Endothelial cell of umbilical vein (primary cell): ENCODE measurements at regions not wholly inside any gene's neighbourhood (a gene's known extent, or its start where the extent isn't known, plus 50 kb on each side); places are given as distances from the start of the nearest gene placed in this dataset.

ENCODE experiments used
- GATA2 ChIP-seq: IDR thresholded peaks from 2 replicates; pipeline ENCODE4 v1.7.0; 2011; ENCODE audit warnings: low read depth, mild to moderate bottlenecking, moderate library complexity, mixed read lengths, low read length; ENCODE audit not compliant: insufficient read length, insufficient read depth
- POLR2A ChIP-seq: IDR thresholded peaks from 2 replicates; pipeline ENCODE4 v1.6.1; 2012; ENCODE audit warnings: low read depth, mild to moderate bottlenecking, control low read depth, low read length

DNA sequence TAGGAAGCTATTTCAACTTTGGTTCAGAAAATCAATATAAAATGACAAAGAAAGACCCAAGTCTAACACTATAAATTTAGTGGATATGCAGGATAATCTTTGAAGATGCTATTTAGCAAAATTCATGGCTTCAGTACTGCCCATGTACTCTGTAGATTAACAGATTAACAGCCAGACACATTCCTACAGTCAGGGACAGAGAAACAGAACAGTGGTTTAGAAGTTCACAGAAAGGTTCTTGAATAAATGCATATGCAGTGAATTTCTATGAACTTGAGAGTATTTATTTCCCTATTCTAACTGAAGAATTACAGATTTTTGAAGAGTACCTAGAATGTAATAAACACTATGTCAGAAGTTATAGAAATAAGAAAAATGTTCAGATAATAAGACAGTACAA is 222.8 kb downstream of the KLF12 start:
- no peak for TF ChIP-seq POLR2A
- TF ChIP-seq GATA2 = no peak
